ENCODE measurements at regions not wholly inside any gene's neighbourhood (a gene's known extent, or its start where the extent isn't known, plus 50 kb on each side); places are given as distances from the start of the nearest gene placed in this dataset.

DNA sequence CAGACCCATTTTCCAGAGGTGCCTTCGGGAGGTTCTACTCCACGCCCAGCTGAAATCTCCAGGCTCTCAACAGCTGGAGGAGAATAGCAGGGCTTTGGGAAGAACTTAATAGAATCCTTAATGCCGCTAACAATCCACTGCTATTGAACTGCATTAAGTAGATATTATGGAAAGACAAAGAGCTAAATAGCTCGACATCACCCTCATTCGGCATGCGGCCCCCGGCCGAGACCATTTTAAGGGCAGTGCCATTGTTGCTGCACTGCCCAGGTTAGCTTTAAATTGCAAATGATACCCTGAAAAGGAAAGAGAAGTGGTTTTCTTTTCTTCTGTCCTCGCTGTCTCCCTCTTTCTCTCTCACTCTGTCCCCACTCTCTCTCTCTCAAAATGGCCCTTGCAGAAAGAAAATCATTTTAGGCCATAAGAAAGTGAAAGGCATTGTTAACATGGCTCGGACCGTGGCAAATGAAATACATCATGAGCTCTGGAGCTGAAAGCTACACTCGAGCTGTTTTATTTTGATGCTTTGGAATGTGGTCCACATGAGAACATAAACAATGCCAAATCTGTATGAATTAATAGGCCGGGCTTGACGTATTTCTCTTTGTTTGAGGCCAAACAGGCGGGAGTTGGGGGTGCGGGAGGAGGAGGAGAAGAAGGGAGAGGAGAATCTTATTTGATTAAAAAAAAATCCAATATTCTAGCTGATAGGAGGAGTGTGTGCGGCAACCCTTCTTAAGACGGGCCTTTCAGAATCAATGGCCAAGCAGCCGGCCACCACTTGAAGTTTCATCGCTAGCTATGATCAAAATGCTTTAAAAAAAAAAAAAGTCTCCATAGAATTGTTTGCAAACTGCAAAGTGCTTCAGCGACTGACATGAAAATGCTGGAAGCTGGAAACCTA lies 298.8 kb upstream of the IRX3 start:
- no peak for DNase-seq (ENCODE audit: low read depth in 2 of 3, low spot score in 2 of 3)

- no peak for DNase-seq (ENCODE audit: low read depth in 2 of 3, low spot score in 2 of 3)
Observed at GRCh38 chr16:54584121-54584520, 297.5 kb upstream of the IRX3 start.

DNA sequence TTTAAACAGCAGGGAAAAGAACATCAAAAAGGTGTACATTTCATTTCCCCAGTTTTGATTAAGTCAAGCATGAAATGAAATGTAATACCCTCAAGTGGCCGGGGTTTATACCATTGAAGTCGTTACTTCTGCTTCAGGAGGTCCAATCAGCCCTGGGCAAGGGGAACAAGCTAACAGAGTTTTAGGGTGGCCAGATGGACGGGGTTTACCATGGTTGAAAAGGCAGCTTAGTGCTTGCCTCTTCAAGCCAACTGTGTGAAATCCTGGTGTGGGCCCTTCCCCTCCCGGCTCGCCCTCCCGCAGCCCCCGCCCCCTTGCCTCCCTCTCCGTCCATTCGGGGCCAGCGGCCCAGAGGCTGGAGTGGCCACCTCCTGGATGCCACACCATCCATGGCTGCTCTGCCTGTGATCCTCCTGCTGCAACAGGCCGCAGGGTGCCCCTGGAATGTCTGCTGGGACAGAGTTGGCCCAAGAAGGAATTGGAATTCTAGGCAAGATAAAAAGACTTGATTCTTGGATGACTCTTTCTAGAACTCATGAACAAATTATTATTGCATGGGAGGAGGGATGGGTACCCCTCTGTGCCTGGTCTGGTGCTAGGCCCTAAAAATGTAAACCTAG lies 296.2 kb upstream of the IRX3 start:
- no peak for DNase-seq (ENCODE audit: low read depth in 2 of 3, low spot score in 2 of 3)

DNA sequence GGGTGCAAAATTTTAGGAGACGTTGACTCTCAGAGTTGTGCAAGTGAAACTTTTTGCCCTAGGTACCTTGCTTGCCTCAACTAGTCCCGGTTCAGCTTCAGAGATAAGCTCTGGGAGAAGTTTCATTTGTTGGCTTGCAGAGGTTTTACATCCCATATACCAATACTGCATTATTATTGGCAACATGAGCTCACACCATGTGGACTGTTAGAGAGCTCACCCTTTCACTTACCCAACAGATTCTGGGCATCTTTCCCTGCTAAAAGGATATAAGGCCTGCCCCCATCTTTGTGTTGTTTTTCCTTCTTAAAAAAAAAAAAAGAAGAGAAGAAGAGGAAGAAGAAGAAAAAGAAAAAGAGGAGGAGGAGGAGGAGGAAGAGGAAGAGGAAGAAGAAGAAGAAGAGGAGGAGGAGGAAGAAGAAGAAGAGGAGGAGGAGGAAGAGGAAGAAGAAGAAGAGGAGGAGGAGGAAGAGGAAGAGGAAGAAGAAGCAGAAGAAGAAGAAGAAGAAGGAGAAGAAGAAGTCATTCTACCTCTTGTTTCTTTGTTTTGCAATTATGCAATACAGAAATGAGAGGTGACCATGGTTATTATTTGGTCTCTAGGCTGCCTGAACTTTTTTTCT lies 292.6 kb upstream of the IRX3 start:
- no peak for DNase-seq (ENCODE audit: low read depth in 2 of 3, low spot score in 2 of 3)

DNA sequence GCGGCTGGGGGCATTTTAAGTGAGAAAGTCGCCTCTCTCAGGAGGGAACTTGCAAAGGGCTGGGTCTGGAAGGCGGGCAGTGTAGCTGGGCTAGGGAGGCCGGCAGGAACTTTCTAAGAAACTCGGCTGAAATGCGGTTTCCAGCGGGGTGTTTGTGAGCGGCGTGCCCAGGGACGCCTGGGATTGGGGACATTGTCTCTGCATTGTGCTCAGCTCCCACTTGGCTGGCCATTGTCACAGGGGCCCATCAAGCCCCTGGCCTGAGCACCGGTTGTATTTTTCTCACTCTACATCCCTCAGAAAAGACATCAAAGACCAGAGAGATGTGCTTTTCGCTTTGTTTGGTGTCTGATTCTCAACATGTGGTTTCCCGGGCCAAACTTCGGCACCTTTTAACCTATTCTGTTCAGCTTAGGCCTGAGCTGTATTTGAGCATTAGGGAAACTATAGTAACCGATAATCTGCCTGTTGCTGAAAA lies 291.1 kb upstream of the IRX3 start:
- no peak for DNase-seq (ENCODE audit: low read depth in 2 of 3, low spot score in 2 of 3)

DNA sequence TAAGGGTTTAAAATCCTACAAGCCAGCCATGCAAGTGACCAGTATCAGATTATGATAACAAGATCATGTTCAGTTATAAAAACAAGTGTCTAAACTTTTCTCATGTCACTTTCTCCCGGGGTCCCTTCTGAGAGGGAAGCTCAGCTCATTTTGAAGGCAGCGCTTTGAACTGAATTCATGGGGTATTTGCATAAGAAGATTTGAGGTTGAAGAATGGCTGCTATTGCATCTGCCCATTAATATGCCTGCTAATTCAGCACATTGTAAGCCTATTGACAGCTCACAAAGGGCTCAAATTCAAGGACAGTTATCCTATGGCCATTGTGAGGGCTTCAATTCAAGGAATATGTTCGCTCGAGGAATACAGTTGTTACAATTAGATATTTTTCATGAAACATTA lies 290.2 kb upstream of the IRX3 start:
- DNase-seq (ENCODE audit: low read depth in 2 of 3, low spot score in 2 of 3), result no peak

- DNase-seq (ENCODE audit: low read depth in 2 of 3, low spot score in 2 of 3), result no peak
Observed at GRCh38 chr16:54568906-54569807, 282.6 kb upstream of the IRX3 start.

DNA sequence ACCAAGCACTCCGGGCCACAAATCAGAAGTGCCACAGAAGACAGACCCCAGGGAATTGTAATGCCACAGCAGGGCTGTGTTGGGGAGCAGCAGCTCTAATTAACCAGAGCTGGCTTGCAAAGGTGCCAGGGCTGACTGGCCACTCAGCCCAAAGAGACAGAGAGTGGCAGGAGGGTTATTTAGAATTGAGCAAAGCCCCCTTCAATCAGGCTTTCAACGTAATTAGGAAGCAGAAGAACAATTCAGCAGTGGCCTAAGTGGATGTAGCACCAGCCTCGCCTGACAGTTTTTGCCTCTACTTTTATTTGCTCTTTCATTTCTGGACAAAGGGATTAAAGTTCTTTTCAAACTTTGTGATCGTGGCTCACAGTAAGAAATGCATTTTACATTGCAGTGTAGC lies 278.3 kb upstream of the IRX3 start:
- no peak for DNase-seq (ENCODE audit: low read depth in 2 of 3, low spot score in 2 of 3)

DNA sequence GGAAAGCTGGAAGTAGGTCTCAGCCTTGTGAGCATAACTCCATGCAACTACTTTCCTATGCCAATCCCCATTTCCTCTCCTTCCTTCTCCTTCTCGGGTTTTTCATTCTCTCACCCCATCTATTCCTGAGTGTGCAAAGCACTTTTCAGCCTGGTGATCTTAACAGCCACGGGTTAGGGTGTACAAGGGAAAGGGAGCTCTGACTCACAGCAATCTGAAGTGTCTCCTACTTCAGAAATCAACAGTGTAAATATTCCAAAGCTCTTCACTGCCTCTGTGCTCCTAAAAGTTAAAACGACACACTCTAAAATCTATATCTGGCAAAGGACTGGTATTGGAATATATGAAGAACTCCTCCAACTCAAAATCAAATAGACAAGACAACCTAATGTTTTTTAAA lies 268.0 kb upstream of the IRX3 start:
- no peak for DNase-seq (ENCODE audit: low read depth in 2 of 3, low spot score in 2 of 3)

DNA sequence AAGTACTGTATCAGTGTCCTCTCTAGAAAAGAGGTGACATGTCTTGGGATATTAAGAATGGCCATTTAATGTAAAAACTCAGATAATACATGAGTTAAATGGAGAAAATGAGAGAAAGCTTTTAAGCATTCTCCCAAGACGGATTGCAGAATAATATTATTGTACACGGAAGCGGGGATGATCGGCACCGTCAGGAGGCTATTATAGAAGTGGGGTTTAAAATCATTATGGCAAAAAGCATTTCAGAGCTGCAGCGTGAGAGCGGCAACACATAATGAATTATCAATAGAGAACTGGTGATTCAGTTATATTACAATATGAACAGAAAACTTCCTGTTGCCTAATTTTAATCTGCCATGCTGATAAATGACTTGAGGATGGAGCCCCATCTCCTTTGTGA lies 261.7 kb upstream of the IRX3 start:
- DNase-seq (ENCODE audit: low read depth in 2 of 3, low spot score in 2 of 3), result no peak

DNA sequence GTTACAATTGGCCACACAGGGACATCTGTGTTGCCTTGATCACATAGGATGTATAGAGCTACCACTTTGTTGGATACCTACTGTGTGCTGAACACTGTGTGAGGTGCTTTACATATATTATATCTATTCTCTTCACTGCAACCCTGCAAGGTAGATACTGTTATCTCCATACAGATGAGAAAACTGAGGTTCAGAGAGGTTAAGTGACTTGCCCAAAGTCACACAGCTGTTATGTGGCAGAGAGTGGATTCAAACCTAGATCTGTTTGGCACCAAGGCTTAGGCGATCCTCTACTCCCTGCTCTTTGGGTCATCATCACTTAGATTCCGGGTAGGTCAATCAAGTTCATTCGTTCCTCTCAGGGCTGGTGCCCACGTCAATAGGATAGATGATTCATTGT lies 260.5 kb upstream of the IRX3 start:
- DNase-seq (ENCODE audit: low read depth in 2 of 3, low spot score in 2 of 3), result no peak

DNA sequence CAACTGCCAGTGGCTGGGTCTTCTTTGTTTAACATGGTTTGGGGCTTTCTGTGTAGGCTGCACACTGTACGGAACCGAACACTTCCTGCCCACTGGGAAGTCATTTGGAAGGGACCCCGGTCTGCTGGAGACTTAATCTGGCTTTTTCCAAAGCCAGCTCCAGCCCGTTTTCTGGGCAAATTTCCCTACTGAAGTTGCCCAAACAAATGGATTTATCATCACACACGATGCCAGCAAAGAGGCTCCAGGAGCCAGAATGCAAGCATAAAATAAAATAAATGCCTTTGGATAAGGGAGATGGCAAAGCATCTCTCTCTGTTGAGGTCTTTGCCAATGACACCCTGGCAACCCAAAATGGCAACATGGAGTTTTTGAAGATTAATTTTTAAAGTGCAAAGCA lies 259.9 kb upstream of the IRX3 start:
- no peak for DNase-seq (ENCODE audit: low read depth in 2 of 3, low spot score in 2 of 3)

DNA sequence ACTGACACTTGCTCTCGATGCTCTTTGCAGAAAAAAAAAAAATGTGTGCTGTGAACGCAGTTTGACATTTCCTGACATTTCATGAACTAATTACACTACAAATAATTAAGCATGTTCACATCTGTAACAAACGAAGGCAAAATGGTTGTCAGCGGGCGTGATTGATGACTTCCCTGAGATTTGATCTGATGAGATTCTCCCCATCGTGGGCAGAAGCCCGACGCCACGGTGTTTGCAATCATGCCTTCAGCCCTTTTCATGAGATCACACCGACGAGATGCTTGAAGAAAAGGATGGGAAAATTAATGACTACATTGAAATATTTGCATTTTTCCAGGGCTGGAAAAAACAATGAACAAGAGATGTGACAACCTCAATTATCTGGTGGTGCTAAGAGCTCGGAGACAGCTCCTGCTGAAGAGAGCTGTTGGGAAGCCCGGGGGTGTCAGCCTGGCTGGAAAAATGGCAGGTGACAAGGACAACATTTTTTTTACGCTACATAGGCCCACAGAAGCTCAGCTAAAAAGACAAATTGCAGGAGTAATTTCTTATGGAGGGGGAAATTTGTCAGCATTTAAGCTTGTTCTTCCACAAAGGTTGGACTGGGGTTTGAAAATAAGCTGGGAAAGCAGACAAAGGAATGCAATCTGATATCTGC lies 259.4 kb upstream of the IRX3 start:
- DNase-seq (ENCODE audit: low read depth in 2 of 3, low spot score in 2 of 3), result no peak

GRCh38 chr16:54544553-54545180 lies 258.1 kb upstream of the IRX3 start:
- DNase-seq (ENCODE audit: low read depth in 2 of 3, low spot score in 2 of 3), result no peak

DNA sequence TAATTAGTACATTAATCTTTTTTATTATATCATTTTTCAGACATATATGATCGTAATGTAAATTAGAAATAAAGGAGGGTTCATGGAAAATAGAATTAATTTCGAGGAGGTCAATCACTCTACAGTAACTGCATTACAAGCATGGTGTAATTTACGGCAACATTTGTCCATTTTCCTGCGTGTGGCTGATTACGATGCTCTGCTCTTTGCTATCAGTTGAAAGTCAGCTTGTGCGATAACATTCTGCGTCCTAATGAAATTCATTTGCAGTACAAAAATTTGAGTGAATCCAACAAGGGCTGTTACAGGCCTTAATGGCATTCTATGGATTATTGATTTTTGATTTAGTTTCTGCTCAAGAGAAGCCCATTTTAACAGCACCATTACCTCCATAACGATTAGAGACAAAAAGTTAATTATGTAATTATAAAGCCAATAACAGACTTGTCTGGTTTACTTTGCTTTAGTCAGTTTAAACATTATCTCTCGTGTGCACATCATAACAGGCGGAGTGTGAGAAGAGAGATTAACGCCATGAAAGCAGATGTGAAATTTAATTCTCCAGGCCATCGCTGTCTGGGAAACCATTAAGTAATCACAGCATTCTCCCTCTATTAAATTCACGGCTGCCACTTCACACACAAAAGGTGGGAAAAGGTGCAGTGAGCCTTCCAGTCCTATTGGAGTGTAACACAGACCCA lies 256.4 kb upstream of the IRX3 start:
- DNase-seq (ENCODE audit: low read depth in 2 of 3, low spot score in 2 of 3), result no peak

DNA sequence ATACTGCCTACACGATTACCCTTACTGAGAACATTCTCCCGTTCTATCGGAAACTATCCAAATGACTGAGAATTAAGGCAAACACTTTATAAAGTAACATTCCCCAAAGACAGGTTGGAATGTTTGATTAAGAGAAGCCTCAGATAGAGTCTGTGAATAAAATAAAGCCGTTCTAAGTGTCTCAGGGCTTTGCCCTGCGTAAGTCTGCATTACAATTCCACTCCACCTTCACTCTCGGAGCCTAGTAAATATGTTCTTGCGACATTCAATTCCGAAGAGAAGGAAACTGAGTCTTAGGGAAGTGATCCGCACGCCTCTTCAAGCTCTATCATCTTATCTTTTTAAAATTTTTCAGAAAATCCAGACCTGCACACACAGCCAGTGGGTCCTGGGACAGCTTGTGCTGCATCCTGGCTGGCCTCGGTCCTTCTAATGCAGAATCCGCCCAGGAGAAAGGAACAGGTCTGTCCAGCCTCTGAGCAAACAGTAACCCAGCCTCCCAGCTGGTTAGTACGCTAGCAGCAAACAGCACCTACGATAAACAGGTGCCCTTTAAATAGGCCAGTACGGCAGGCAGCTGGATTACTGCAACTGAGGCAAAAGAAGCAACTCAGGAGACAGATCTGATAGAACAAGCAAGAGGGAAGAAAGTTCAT lies 254.1 kb upstream of the IRX3 start:
- no peak for DNase-seq (ENCODE audit: low read depth in 2 of 3, low spot score in 2 of 3)

DNA sequence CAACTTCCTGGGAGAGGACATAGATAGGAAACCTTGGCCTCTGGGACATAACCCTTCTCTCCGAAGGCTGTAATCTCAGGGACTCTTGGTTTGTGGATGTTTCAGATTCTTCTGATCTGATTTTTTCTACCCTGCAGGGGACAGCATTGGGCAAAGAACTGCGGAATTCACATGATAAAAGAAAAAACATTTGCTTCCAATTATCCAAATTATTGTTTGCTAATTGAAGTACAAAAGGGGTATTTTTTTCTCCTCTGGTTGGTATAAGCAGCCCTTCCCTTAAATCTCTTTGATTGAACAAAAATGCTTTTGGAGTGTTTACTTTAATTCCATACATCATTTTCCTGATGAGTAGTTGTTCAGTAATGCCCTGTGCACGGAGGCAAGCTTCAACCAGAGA lies 251.7 kb upstream of the IRX3 start:
- DNase-seq (ENCODE audit: low read depth in 2 of 3, low spot score in 2 of 3), result no peak

DNA sequence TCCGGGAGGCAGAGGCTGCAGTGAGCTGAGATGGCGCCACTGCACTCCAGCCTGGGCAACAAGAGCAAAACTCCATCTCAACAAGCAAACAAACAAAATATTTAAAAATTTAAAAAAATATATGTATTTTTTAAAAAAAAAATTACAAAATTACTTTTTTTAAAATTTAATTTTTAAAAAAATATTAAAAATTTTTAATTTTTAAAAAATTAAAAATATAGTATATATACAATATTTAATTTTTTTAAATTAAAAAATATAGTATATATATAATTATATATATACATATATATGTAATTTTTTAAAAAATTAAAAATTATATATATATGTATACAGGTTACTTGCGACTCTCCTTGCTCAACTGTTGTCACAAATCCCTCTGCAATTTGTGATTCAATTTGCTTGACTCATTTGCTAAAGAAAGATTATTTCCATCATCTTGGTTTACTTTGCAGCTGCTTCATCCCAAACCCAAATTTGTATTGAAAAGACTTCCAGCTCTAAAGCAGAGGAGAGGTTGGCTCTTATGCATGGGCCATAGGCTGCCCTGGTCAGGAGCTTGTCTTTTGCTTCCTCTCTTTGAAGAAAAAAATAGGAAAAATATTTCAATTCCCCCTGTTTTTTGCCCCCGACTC lies 247.4 kb upstream of the IRX3 start:
- no peak for DNase-seq (ENCODE audit: low read depth in 2 of 3, low spot score in 2 of 3)
